Suprapubic skin (tissue), 4 donors: ENCODE measurements at regions not wholly inside any gene's neighbourhood (a gene's known extent, or its start where the extent isn't known, plus 50 kb on each side); places are given as distances from the start of the nearest gene placed in this dataset.

ENCODE experiments used
- CTCF ChIP-seq, 2 donors: fragments of 200-600 bp in 1 of 2; fragments of 450-650 bp in 1 of 2; sonication (generic) in 1 of 2; IDR thresholded peaks; one replicate each; pipeline ENCODE4 v1.5.1; 2016 to 2019; ENCODE audit warnings: antibody characterized with exemption in 2 of 2, mild to moderate bottlenecking in 1 of 2, moderate library complexity in 1 of 2
- EP300 ChIP-seq: sonication (generic); formaldehyde crosslinking; IDR thresholded peaks from one replicate; pipeline ENCODE4 v1.6.1; 2017; ENCODE audit warnings: antibody characterized with exemption
- POLR2AphosphoS5 ChIP-seq, 3 donors: sonication (generic); formaldehyde crosslinking; IDR thresholded peaks; one replicate each; pipeline ENCODE4 v1.6.1; 2017; ENCODE audit warnings: antibody characterized with exemption in 3 of 3

GRCh38 chr16:13528691-13529090 lies 391.3 kb upstream of the ERCC4 start:
- TF ChIP-seq CTCF (IDR thresholded peaks at IDR 0.05) = no peak
- no peak for TF ChIP-seq EP300
- no peak for TF ChIP-seq POLR2AphosphoS5 (IDR thresholded peaks at IDR 0.05)
